A673 (cell line): ENCODE measurements at regions not wholly inside any gene's neighbourhood (a gene's known extent, or its start where the extent isn't known, plus 50 kb on each side); places are given as distances from the start of the nearest gene placed in this dataset.

Source experiments
- BruUV-seq: library from RNA; stranded (reverse); fragments of 400-500 nt; replicated peaks from 2 replicates; lab custom pipeline; 2021; lab: Mats Ljungman, UMichigan
- CTCF ChIA-PET: fragments of 300-600 bp; sonication (Branson Sonifier 250); formaldehyde crosslinking; loops from one replicate; lab custom pipeline; 2022; ENCODE audit warnings: antibody characterized with exemption; lab: Charles Lee
- POLR2A ChIA-PET: fragments of 300-600 bp; sonication (Branson Sonifier 250); formaldehyde crosslinking; loops from one replicate; lab custom pipeline; 2022; ENCODE audit warnings: antibody characterized with exemption; ENCODE audit not compliant: low non-redundant PET; lab: Charles Lee
- DNase-seq: peaks from one replicate; pipeline ENCODE4 v3.0.0-alpha.2; 2015; ENCODE audit warnings: low spot score
- H3K27ac ChIP-seq: fragments of 200-600 bp; sonication (generic); 2 replicates; pipeline ENCODE4 v1.5.1; 2016; ENCODE audit warnings: mixed run types, low read depth, mild to moderate bottlenecking, mixed read lengths, antibody characterized with exemption, low read length; ENCODE audit not compliant: poor library complexity, severe bottlenecking
- H3K27me3 ChIP-seq: fragments of 200-600 bp; sonication (generic); replicated peaks from 2 replicates; pipeline ENCODE4 v1.6.1; 2017; ENCODE audit warnings: mixed run types, low read depth, mild to moderate bottlenecking, mixed read lengths, antibody characterized with exemption, low read length; ENCODE audit not compliant: insufficient read depth, poor library complexity
- H3K36me3 ChIP-seq: fragments of 200-600 bp; sonication (generic); 2 replicates; pipeline ENCODE4 v1.6.1; 2016; ENCODE audit warnings: mixed run types, mild to moderate bottlenecking, mixed read lengths, antibody characterized with exemption, low read length; ENCODE audit not compliant: insufficient read depth, poor library complexity, severe bottlenecking
- H3K4me1 ChIP-seq: fragments of 200-600 bp; sonication (generic); 2 replicates; pipeline ENCODE4 v1.6.1; 2017; ENCODE audit warnings: mixed run types, mild to moderate bottlenecking, mixed read lengths, antibody characterized with exemption, low read length; ENCODE audit not compliant: insufficient read depth, poor library complexity, severe bottlenecking
- H3K4me3 ChIP-seq: fragments of 200-600 bp; sonication (generic); 2 replicates; pipeline ENCODE4 v1.5.1; 2016; ENCODE audit warnings: low read depth, mixed run types, mild to moderate bottlenecking, mixed read lengths, low read length; ENCODE audit not compliant: poor library complexity, severe bottlenecking
- H3K9me3 ChIP-seq: fragments of 200-600 bp; sonication (generic); 2 replicates; pipeline ENCODE4 v1.6.1; 2016; ENCODE audit warnings: mixed run types, low read depth, mild to moderate bottlenecking, mixed read lengths, antibody characterized with exemption, low read length; ENCODE audit not compliant: poor library complexity, severe bottlenecking
- CTCF ChIP-seq: fragments of 300-800, 200-600 bp; sonication (generic); conservative IDR thresholded peaks from 2 replicates; pipeline ENCODE4 v1.5.1; 2017; ENCODE audit warnings: low read depth, mild to moderate bottlenecking, antibody characterized with exemption, low read length, moderate library complexity, mixed read lengths
- EZH2 ChIP-seq: fragments of 200-600 bp; sonication (generic); IDR thresholded peaks from 2 replicates; pipeline ENCODE4 v1.6.1; 2017; ENCODE audit warnings: borderline replicate concordance, low read depth, mild to moderate bottlenecking, mixed read lengths, antibody characterized with exemption, low read length; ENCODE audit not compliant: poor library complexity, severe bottlenecking
- intact Hi-C: fragments of 100-400 bp; cut with micrococcal nuclease; formaldehyde crosslinking; loops from one replicate; pipeline ENCODE4 v1.10.0; 2022; ENCODE audit not compliant: unreplicated experiment

GRCh38 chr2:191748059-191748461 lies 70.1 kb downstream of the NABP1 start:
- Histone ChIP-seq H3K4me3 (no peak overlapping the region), H3K27ac (no peak overlapping the region), H3K9me3 (no peaks in the 10 kb centered on the region), H3K36me3 (no peaks in the 10 kb centered on the region), H3K4me1 (no peaks in the 10 kb centered on the region), H3K27me3 (no peaks in the 10 kb centered on the region)
- intact Hi-C loops = no loop called here
- BruUV-seq = no TSS peak
- TF ChIP-seq EZH2 (no peak), CTCF (no peak)
- ChIA-PET CTCF (no interaction called here), POLR2A (no interaction called here)
- DNase-seq = no peak

GRCh38 chr2:191748528-191749180 lies 70.7 kb downstream of the NABP1 start:
- no peak for DNase-seq
- intact Hi-C loops = no loop called here
- POLR2A ChIA-PET = no interaction called here

GRCh38 chr2:191749181-191749540 lies 71.2 kb downstream of the NABP1 start:
- no peak overlapping the region for H3K27ac ChIP-seq
- no peaks in the 10 kb centered on the region for H3K9me3 ChIP-seq
- CTCF ChIA-PET = no interaction called here
- H3K36me3 ChIP-seq = no peaks in the 10 kb centered on the region
- BruUV-seq = no TSS peak
- TF ChIP-seq EZH2 (no peak), CTCF (no peak)
- H3K4me1 ChIP-seq = no peaks in the 10 kb centered on the region
- no peak for DNase-seq
- no peaks in the 10 kb centered on the region for H3K27me3 ChIP-seq
- H3K4me3 ChIP-seq = no peak overlapping the region
- POLR2A ChIA-PET = no interaction called here
- intact Hi-C loops = no loop called here

More at GRCh38 chr2:191748528-191749180, 70.7 kb downstream of the NABP1 start:
- Histone ChIP-seq H3K27me3 (no peaks in the 10 kb centered on the region), H3K4me1 (no peaks in the 10 kb centered on the region), H3K27ac (no peak overlapping the region), H3K36me3 (no peaks in the 10 kb centered on the region), H3K9me3 (no peaks in the 10 kb centered on the region), H3K4me3 (no peak overlapping the region)
- CTCF ChIA-PET = no interaction called here
- TF ChIP-seq CTCF = no peak
- TF ChIP-seq EZH2 = no peak
- no TSS peak for BruUV-seq
